ENCODE measurements at regions not wholly inside any gene's neighbourhood (a gene's known extent, or its start where the extent isn't known, plus 50 kb on each side); places are given as distances from the start of the nearest gene placed in this dataset.
"Not testable (repeated sequence)": the region's sequence is repeated elsewhere in the genome, so short reads cannot be mapped to it uniquely, and the experiment has no call there.

- intact Hi-C loops (cut with micrococcal nuclease) = loop anchor here (2.0 kb wide), 1 partner anchor 68 kb away; no protein-coding TSS in a partner anchor
- DNase-seq = no peak
- peak; percentile 74 for ATAC-seq
Observed at GRCh38 chr7:106344861-106345260, 60.1 kb upstream of the NAMPT start.

DNA sequence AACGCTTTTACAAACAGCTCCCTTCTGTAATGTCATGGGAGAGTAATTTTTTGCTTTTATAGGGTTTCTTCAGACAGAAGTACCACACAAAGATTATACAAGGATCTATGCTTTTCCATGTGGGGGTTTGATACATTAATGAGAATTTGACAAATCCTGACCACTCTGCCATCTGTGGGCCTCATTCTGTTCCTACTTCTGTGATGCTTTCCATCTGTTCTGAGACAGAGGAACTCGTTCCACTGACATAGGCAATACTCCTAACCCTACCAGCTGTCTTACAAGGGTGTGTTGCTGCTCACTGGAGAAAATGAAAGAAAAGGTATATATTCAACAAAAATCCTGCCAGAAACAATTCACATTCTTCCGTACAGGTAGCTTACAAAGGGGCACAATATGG lies 59.4 kb upstream of the NAMPT start:
- DNase-seq (no peak), ATAC-seq (no peak)
- intact Hi-C loops (cut with micrococcal nuclease) = loop anchor here (2.0 kb wide), 1 partner anchor 69 kb away; no protein-coding TSS in a partner anchor

- intact Hi-C loops (cut with micrococcal nuclease); ATAC-seq; DNase-seq: not testable (repeated sequence)
Observed at GRCh38 chr7:106342049-106342448, 57.3 kb upstream of the NAMPT start.

GRCh38 chr7:106340247-106340596 lies 55.4 kb upstream of the NAMPT start:
- DNase-seq; intact Hi-C loops (cut with micrococcal nuclease); ATAC-seq: not testable (repeated sequence)

- ATAC-seq (no peak), DNase-seq (no peak)
- intact Hi-C loops (cut with micrococcal nuclease) = no loop called here
Observed at GRCh38 chr7:106339513-106340246, 54.9 kb upstream of the NAMPT start.

GRCh38 chr7:106337754-106338153 lies 53.0 kb upstream of the NAMPT start:
- ATAC-seq (no peak), DNase-seq (no peak)
- intact Hi-C loops (cut with micrococcal nuclease) = no loop called here

DNA sequence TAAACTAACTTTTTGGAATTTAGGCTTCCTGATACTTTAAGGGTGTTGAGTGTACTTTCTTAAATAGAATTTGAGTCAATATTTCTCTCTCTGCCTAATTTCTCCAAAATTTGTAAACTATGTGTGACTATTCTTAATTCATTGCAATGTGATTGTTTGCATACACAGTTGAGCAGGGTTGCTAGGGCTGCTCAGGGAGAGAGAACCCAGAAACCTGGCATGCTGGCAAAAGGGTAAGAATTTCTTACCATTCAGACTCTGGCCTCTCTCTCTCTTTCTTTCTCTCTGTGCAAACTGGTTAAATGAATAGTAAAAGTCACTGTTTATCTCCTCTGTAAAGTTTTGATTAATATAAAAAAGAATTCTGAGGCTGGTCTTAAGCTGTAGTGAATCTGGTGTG lies 51.0 kb upstream of the NAMPT start:
- ATAC-seq (no peak), DNase-seq (no peak)
- intact Hi-C loops (cut with micrococcal nuclease) = no loop called here
